Stimulated activated CD4-positive, alpha-beta T cell treated with anti-CD3 and anti-CD28 coated beads, TNF-alpha, amount 100 ng/mL, for 48 hours (primary cell): ENCODE measurements at regions not wholly inside any gene's neighbourhood (a gene's known extent, or its start where the extent isn't known, plus 50 kb on each side); places are given as distances from the start of the nearest gene placed in this dataset.

Source experiments
- DNase-seq, 3 donors: peaks; one replicate each; pipeline ENCODE4 v3.0.0-alpha.2; 2020; ENCODE audit warnings: low read depth in 3 of 3

- DNase-seq: no peak
These were observed 64.3 kb downstream of the DMRTA2 start for GRCh38 chr1:50358962-50359361.

GRCh38 chr1:50357186-50357585, 66.1 kb downstream of the DMRTA2 start:
- DNase-seq: no peak

GRCh38 chr1:50354813-50355212, 68.4 kb downstream of the DMRTA2 start:
- DNase-seq: no peak

- DNase-seq: no peak
These were observed 70.8 kb downstream of the DMRTA2 start for GRCh38 chr1:50352428-50352827.

- no peak for DNase-seq
These were observed 72.4 kb downstream of the DMRTA2 start for GRCh38 chr1:50350868-50351267.

- DNase-seq: no peak
These were observed 72.8 kb downstream of the DMRTA2 start for GRCh38 chr1:50350421-50350820.

- no peak for DNase-seq
These were observed 74.0 kb downstream of the DMRTA2 start for GRCh38 chr1:50349242-50349565.

GRCh38 chr1:50348449-50349241, 74.6 kb downstream of the DMRTA2 start:
- DNase-seq: peak in 2 of 3 donors; percentile 21 to 30

- no peak for DNase-seq
These were observed 75.3 kb downstream of the DMRTA2 start for GRCh38 chr1:50347933-50348332.

GRCh38 chr1:50346621-50347020, 76.6 kb downstream of the DMRTA2 start:
- DNase-seq: no peak

- no peak for DNase-seq
These were observed 79.9 kb downstream of the DMRTA2 start for GRCh38 chr1:50343323-50343722.

- DNase-seq: no peak
These were observed 80.7 kb downstream of the DMRTA2 start for GRCh38 chr1:50342525-50342924.

GRCh38 chr1:50335036-50335435, 88.2 kb downstream of the DMRTA2 start:
- no peak for DNase-seq

GRCh38 chr1:50333595-50333974, 89.7 kb downstream of the DMRTA2 start:
- DNase-seq: peak; percentile 27 to 60 (median 36)

GRCh38 chr1:50332941-50333594, 90.2 kb downstream of the DMRTA2 start:
- DNase-seq: peak in 2 of 3 donors; percentile 11 to 48

- DNase-seq: no peak
These were observed 93.8 kb downstream of the DMRTA2 start for GRCh38 chr1:50329332-50329932.

GRCh38 chr1:50328552-50328951, 94.7 kb downstream of the DMRTA2 start:
- no peak for DNase-seq

- DNase-seq: no peak
These were observed 97.2 kb downstream of the DMRTA2 start for GRCh38 chr1:50326026-50326425.

GRCh38 chr1:50322579-50322978, 100.7 kb downstream of the DMRTA2 start:
- no peak for DNase-seq

GRCh38 chr1:50318428-50318827, 104.8 kb downstream of the DMRTA2 start:
- DNase-seq: no peak

GRCh38 chr1:50308878-50309277, 114.4 kb downstream of the DMRTA2 start:
- DNase-seq: peak in 1 of 3 donors; percentile 4

GRCh38 chr1:50305808-50306207, 117.4 kb downstream of the DMRTA2 start:
- DNase-seq: no peak

- no peak for DNase-seq
These were observed 122.9 kb downstream of the DMRTA2 start for GRCh38 chr1:50300297-50300696.
